Activated CD4-positive, alpha-beta T cell treated with anti-CD3 and anti-CD28 coated beads for 1 hour (primary cell): ENCODE measurements at regions not wholly inside any gene's neighbourhood (a gene's known extent, or its start where the extent isn't known, plus 50 kb on each side); places are given as distances from the start of the nearest gene placed in this dataset.

ENCODE experiments used
- DNase-seq: peaks from one replicate; pipeline ENCODE4 v3.0.0-alpha.2; 2020

GRCh38 chr4:80145739-80146138 lies 51.6 kb upstream of the PRDM8 start:
- DNase-seq = no peak

DNA sequence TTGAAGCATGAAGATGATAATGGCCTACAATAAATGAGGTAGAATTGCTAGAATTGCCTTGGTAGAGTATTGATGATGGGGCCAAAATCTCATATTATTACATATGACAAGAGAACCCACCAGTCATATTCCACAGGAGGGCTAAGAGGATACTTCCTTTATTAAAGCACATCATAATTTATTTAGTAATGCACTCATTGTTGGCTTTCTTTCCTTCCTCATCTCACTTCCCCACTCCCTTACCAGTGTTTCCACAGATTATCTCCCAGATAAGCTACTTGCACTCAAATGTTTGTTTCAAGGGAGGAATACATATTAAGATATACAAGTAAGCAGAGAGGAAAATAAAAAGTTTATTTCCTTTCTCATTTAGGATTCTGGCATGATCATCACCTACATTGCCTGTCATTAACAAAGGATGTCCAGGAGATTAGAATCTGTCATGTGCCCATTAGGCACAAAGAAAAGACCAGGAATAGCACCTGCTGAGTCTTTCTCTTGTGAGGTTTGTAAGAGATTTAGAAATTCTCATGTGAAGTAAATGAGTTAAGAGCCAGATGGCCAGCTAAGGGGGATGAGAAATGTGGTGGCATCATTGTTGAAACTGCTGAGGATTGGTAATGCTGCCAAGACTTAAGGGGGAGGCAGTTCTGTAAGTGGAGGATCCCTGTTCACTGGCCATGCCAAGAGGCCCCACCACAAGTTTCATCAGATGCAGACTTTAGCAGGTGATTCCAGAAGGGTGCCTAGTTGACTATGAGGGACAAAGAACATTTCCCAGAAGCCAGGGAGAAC lies 52.4 kb upstream of the PRDM8 start:
- DNase-seq = no peak

- DNase-seq = no peak
Observed at GRCh38 chr4:80143307-80143679, 54.0 kb upstream of the PRDM8 start.

DNA sequence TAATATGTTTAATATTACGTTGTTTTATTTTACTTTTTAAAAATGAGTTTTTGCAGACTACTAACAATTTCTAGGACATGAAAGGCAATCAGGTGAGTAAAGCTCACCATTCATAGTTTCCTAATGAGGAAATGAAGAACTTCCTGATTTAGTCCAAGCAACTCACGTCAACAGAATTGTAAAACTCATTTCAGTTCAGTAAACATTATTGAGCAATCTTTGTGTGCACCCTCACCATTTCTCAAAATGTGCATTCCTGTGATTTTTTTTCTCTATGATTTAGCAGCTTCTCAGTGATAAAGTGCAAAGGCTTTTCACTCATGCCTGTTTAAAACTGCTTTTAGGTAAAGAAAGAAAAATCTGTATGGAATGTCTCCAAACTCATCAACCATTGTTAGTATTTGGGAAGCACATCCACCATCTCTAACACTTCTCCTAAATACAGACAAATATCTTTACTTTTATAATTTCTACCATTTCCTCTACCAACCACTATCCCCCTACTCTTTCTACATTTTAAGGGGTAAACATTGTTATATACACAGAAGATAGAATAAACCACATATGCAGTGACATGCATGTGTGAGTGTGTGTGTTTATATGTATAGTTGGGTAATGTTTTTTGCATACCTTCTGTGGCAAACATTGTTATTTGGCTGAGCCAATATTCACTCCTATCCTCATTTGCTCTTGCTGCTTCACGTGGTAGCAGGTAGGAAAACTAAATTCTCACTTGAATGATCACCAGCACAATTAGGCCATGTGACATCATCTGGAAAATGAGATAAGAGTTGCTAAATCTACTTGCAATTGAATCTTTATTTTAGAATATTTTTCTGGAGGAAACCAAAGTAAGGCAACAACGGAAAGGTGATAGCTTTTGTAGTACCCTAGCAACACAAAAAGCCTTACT lies 54.7 kb upstream of the PRDM8 start:
- DNase-seq = no peak

DNA sequence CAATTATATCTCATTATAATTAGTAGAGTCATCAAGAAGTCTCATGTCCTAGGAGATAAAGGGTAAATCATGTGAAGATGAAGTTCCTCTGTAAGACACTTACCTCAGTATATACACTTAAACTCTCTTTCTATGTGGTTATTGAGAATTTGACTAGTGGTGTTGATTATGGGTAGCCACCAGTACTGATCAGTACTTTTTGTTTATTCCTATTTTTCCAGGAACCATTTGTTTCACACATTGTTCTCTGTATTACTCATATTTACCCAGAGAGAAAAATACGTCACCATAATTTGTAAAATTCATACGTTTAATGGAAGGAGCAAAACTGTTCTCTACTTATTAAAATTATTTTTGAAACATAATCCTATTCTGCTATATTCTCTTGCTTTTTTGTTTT lies 55.8 kb upstream of the PRDM8 start:
- no peak for DNase-seq

DNA sequence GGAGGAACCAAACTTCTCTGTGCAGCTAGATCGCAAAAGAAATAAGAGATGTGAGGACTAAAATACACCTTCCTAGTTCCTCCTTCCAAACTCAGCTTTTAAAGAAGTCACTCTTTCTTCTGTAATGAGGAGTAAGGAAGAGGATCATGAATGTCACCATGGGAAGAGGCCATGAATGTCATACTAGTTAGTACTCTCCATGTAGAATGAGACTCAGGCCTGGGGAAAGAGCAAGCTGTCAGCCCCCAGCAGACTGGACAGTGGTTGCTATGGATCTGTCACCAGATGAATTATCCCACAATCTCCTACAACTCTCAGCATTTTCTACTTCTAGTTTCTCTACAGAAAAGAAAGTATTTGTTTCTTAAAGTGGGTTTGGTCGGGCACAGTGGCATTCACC lies 57.1 kb upstream of the PRDM8 start:
- no peak for DNase-seq

- DNase-seq = no peak
Observed at GRCh38 chr4:80139671-80140070, 57.6 kb upstream of the PRDM8 start.

- DNase-seq = peak; percentile 40
Observed at GRCh38 chr4:80138551-80139538, 58.5 kb upstream of the PRDM8 start.

DNA sequence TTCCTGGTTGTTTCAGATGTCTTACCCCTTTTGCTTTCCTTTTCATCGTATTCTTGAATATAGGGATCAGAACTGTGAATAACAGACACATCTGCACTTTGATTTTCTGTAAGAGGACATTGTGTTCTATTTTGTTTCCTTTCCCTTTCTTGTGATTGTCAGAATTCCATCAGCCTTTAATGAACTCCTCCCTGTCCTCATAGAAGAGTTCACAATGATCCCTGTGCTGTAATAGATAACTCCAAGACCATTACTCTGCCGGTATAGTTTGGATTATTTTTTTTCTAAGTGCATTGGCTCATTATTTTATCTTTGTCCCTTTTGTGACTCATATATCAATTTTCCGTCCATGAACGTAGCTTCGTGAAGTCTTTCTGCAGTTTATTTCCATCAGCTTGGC lies 59.7 kb upstream of the PRDM8 start:
- DNase-seq = no peak

DNA sequence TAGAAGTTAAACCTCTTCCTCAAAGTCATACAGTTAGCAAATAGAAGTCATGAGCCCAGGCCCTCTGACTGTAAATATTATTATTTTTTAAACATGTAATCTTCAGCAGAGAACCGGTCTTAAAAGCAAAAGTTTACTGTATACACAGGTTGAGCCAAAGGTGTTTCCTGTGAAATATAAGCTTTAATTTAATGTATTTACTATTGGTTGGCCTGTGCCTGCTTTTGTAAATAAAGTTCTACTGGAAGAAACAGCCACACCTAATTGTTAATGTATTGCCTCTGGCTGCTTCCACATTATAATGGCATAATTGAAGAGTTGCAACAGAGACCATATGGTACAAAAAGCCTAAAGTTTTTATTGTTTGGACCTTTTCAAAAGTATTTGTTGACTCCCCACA lies 61.0 kb upstream of the PRDM8 start:
- no peak for DNase-seq

DNA sequence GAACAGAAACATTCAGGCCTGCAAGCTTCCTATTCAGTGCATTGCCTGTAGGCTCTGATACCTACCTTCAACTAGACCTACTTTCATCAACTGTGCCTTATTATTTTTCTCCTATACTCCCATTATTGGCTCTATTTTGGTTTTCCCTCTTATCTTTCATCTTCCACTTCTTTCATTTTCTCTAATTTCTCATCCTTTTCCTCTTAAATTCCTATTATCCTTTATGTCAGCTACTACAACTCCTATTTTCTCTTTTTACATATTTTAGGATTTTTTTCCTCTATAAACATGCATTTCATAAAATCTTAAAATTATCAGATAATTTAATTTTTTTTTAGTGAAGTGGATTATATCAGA lies 61.6 kb upstream of the PRDM8 start:
- DNase-seq = no peak

- DNase-seq = no peak
Observed at GRCh38 chr4:80134936-80135701, 62.1 kb upstream of the ANTXR2 start.

GRCh38 chr4:80133240-80133783 lies 60.3 kb upstream of the ANTXR2 start:
- DNase-seq = no peak

DNA sequence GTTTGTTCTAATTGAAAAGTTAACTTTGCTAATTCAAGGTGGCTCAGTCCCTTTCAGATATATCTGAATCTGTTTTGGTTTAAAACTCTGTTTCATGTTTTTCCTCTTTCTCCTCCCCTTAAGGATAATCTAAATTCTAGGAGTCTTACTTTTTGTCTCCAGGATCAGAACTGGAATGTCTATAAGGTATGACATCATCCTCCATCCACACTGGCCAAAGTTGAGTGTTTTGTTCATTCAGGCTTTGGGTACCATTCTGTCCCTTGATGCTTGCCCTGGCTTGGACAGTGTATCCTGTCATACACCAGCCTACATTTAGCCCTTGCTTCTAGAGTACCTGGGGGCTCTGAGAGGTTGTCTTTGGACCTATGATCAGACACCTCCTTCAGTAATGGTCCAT lies 56.8 kb upstream of the ANTXR2 start:
- no peak for DNase-seq

- no peak for DNase-seq
Observed at GRCh38 chr4:80128941-80129340, 55.9 kb upstream of the ANTXR2 start.

GRCh38 chr4:80127870-80128419 lies 54.9 kb upstream of the ANTXR2 start:
- no peak for DNase-seq

DNA sequence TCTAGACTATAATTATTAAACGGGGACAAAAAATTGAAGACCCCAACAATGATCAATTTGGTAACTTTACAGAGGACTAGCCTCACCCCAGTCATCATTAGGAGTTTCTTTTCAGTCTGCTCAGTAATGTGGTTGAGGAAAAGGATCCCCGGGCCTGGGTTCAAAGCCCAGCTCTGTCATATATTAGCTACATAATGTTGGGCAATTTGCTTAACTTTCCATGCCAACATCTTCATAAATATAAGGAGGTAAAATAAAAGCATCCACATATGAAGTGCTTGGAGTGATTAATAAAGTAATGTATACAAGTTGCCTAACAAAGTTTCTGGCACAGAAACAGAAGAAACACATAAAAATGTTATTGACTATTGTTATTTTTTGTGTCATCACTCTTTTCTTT lies 53.4 kb upstream of the ANTXR2 start:
- DNase-seq = no peak

- DNase-seq = peak; percentile 8
Observed at GRCh38 chr4:80125252-80126177, 52.5 kb upstream of the ANTXR2 start.

DNA sequence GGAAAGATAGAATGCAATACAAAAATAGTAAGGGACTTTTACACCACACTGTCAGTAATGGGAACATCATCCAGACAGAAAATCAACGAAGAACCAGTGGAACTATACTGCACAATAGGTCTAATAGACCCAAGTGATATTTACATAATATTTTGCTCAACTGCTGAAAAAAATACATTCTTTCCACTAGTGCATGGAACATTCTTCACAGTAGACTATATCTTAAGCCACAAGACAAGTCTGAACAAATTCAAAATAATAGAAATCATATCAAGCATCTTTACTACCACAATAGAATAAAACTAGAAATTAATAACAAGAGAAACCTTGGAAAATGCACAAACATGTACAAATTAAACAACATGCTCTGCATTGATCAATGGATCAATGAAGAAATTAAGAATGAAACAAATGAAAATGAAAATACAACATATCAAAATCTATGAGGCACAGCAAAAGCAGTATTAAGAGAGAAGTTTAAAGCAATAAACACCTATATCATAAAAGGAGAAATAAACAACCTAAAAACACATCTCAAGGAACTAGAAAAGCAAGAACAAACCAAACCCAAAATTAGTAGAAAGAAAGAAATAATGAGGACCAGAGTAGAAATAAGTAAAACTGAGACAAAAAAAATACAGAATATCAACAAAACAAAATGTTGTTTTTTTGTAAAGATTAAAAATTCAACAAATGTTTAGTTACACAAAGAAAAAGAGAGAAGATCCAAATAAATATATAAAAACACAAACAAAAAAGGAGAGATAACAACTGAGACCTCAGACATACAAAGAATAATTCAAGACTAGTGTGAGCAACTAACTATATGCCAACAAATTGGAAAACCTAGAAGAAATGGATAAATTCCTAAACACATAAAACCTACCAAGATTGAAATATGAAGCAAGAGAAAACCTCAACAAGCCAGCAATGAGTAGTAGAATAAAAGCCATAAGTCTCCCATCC lies 51.5 kb upstream of the ANTXR2 start:
- no peak for DNase-seq
